NCI-H345 (cell line): ENCODE measurements at regions not wholly inside any gene's neighbourhood (a gene's known extent, or its start where the extent isn't known, plus 50 kb on each side); places are given as distances from the start of the nearest gene placed in this dataset.

ENCODE experiments used
- DNase-seq: peaks from one replicate; lab custom pipeline; 2025; lab: John Stamatoyannopoulos, UW

- DNase-seq, result no peak
Measured at GRCh38 chr1:94644352-94644751, 102.8 kb upstream of the F3 start.

DNA sequence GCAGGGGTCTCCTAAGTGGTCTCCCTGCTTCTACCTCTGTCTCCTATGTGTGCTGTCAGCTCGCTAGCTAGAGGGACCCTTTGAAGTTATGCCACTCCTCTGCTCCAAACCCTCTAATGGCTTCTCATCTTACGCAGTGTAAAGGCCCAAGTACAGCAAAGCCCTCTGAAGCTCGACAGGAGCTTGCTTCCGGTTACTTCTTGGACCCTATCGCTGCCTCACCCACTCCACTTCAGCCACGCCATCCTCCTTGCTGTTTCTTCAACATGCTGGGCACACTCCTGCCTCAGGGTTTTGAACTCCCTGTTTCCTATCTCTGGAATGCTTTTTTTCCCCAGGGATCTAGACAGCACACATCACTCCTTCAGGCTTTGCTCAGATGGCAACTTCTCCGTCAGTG, 102.3 kb upstream of the F3 start:
- no peak for DNase-seq

DNA sequence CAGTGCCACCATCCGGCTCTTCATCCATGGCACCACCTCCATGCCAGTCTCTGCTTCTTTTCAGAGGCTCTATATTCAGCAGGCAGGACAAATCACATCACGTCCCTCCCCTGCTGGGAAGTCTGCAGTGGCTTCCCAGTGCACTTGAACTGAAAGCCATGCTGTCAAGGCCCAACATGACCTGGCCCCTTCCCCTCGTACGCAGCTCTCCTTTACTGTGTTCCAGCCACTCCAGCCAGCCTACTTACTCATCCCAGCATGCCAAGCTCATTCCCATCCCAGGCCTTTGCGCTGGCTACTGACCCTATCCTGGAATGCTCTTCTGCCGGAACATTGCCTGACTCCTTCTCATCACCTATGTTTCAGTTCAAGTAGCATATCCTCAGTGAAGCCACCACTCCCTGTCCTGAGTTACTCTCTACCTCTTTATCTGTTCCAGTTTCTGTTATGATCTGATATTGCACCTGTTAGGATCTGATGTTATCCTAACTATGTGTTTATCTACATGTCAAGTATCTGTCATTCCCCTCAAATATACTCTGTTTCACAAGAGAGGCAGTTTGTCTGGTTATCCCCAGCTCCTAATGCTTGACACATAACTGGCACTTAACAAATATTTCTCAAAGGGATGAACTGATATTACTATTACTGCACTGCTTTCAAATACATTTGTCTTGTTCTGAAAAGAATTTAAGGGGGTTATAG, 101.2 kb upstream of the F3 start:
- no peak for DNase-seq

- no peak for DNase-seq
Measured at GRCh38 chr1:94641990-94642389, 100.4 kb upstream of the F3 start.

DNA sequence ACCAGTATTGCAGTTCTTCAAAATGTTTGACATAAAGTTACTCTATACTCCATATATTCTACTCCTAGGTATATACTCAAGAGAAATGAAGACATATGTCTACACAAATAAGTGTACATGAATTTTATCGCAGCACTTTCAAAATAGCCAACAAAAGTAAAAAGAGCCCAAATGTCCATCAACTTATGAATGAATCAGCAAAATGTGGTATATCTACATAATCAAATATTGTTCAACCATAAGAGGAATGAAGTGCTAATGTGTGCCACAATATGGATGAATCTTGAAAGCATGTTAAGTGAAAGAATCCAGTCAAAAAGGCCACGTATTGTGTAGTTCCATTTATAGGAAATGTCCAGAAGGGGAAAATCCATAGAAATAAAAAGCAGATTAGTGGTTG, 98.6 kb upstream of the F3 start:
- no peak for DNase-seq

DNA sequence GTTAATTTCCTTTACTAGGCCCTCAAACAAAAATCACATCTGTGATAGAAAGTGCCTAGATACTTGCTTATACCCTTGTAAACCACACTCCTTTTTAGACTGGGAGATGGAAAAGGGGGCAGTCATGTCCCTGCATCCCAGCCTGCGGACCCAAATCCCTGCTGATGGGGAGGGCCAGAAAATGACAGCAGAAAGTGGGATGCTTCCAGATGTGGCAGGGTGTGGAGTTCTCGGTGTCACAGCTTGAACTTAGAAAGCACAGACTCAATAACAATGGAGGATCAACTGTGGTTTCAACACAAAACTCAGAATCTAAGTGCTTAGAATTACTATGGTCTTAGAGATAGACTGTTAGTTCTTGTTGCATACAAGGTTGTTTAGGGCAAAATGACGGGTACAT, 95.6 kb upstream of the F3 start:
- DNase-seq, result no peak

DNA sequence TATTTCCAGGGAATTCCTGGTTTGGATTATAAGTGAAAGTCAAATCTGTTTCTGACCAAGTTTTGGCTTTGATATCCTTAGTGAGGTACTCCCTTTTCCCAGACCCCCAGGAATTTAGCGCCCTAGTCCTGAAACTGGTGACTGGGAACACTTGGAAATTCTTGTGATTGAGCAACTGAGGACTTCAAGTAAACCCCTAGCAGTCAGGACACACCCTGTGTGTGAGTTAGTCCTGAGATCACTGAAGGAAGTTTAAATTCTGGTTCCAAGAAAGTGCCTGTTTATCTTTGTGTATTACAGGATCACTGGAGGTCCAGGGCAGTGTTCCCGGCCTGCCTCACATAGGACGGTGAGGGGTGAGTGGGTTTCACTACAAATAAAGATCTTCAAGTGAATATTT, 95.1 kb upstream of the F3 start:
- DNase-seq, result no peak

- DNase-seq, result no peak
Measured at GRCh38 chr1:94636100-94636499, 94.5 kb upstream of the F3 start.

- DNase-seq, result no peak
Measured at GRCh38 chr1:94634977-94635416, 93.4 kb upstream of the F3 start.

DNA sequence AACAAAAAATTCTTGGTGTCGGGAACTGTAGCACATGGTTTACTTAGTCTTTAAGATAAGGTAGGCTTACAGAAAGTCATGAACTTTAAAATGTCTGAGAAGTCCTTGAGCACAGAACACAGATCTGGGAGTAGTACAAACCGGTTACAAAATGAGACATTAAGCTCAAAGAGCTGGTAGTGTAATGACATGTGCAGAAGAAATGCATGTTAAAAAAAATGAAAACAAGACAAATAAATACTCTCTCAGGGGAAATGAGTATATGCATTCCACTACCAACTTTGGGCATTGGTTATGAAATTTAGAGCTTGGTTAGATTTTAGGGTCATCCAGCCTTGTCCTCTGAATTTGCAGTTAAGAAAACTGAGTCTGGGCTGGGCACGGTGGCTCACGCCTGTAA, 91.5 kb upstream of the F3 start:
- DNase-seq, result no peak

- no peak for DNase-seq
Measured at GRCh38 chr1:94629259-94630181, 88.0 kb upstream of the F3 start.

DNA sequence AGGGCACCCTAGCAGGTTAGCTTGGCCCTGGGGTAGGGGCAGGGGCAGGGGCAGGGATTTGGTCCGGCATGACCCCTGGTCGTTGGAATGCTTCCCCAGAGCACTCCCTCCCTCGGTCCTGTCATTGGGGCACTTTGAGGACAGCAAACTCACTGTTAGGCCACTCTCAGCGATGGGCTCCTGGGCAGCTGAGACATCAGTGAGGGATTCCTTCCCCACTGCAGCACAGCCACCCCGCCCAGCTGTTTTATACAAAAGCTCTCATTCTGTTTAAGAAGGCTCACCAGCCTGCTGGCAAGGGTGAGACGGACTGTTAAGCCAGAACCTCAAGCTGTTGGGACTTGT, 86.9 kb upstream of the F3 start:
- DNase-seq, result no peak

DNA sequence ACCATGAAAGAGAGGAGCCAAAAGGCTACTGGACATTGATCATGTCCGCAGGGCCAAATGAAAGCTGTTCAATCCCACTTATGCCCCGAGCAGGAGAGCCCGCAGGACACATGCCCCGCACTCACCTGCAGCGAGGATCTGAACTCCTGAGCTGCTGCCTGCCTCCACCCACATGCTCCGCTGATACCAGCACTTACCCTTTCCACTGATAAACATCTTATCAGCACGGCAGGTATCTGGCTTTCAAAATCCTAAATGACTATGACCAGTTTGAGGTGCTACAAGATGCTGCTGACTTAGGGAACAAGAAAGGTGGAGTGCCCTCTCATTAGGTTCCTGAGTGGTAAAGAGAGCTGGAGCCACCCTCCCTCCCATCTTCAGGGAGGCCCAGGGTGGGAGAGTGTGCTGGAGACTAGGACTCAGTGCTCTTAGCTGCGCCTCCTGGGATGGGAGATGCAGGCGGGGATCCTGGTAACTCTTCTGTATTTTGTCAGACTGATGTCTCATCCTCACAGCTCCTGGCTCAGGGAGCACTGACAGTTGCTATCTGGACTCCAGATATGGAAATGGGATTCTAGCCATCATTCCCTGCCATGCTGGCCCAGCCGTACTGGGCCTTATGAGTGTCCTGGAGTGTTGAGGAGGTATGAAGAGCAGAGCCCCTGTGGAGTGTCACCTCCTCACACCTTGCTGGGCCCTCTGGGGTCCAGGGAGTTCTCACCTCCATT, 86.4 kb upstream of the F3 start:
- DNase-seq, result no peak

DNA sequence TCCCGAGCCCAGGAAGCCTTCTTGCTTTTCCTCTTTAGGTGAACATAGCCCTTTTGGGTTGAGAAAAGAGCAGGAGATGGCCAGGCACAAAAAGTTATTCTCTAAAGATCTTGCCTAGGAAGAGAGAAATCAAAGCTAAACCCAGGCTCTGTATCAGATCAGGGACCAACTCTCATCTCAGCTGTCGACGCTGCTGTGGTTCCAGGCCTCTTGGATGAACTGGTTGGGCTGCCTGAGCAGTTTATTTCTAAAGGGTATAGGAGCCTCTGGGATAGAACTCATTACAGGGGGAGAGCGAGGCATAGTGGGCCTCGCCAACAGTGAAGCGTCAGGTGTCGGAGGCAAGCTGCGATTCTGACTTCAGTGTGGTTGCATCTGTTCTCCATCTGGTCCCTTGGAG, 82.6 kb upstream of the F3 start:
- no peak for DNase-seq

GRCh38 chr1:94623560-94624148, 82.1 kb upstream of the F3 start:
- no peak for DNase-seq

- DNase-seq, result no peak
Measured at GRCh38 chr1:94622757-94623156, 81.2 kb upstream of the F3 start.

DNA sequence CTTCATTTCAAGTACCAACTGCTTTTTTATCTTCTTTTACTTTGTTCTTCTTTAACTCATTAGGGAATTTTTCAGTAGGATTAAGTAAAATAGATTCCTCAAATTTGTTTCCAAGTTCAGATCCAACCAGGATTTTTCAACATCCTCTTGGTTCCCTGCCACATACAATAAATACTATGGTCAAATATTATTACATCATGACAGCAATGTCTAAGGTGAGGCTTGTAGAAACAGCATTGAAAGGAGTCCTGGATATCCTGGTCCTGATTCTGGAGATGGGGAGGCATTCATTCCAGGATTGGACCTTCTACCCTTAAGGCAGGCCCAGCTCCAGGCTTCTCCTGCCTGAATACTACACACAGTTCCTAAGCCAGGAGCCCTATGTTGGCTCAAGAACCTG, 80.2 kb upstream of the F3 start:
- DNase-seq, result no peak

GRCh38 chr1:94621395-94621794, 79.8 kb upstream of the F3 start:
- DNase-seq, result peak; percentile 30

- no peak for DNase-seq
Measured at GRCh38 chr1:94620345-94621031, 78.9 kb upstream of the F3 start.

- DNase-seq, result no peak
Measured at GRCh38 chr1:94619731-94620130, 78.2 kb upstream of the F3 start.

DNA sequence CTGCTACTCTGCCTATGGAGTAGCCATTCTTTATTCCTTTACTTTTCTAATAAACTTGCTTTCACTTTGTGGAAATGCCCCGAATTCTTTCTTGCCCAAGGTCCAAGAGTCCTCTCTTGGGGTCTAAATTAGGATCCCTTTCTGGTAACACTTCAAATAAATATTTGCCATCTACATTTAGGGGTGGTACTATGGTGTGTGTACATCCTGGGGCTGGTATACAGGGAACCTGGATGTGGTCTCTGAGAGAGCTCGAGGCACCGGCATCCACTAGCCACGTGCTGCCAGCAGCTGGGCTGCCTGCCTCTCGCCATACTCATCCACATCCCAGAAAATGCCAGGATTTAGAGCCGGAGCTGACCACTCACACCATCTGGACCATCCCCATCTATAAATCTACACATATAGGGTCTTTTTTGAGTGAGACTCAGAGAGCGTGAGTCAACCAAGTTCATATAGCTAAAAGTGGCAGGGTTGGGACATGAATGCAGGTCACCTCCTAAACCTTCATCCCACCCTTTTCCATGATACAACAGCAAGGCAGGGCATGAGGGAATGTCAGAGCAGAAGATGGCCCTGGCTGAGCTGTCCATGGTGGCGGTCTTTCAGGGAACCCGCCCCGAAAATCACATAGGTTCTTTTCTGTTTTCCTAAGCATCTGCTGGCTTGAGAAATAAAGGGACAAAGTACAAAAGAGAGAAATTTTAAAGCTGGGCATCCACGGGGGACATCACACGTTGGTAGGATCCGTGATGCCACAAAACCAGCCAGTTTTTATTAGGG, 76.6 kb upstream of the F3 start:
- DNase-seq, result no peak
